GM19043 (cell line): ENCODE measurements at regions not wholly inside any gene's neighbourhood (a gene's known extent, or its start where the extent isn't known, plus 50 kb on each side); places are given as distances from the start of the nearest gene placed in this dataset.
"Not testable (repeated sequence)": the region's sequence is repeated elsewhere in the genome, so short reads cannot be mapped to it uniquely, and the experiment has no call there.

Experiments
- ATAC-seq: cut with Tn5 transposase; IDR thresholded peaks from one replicate; pipeline ENCODE4 v1.9.1; 2021; ENCODE audit warnings: low read depth; ENCODE audit not compliant: unreplicated experiment

DNA sequence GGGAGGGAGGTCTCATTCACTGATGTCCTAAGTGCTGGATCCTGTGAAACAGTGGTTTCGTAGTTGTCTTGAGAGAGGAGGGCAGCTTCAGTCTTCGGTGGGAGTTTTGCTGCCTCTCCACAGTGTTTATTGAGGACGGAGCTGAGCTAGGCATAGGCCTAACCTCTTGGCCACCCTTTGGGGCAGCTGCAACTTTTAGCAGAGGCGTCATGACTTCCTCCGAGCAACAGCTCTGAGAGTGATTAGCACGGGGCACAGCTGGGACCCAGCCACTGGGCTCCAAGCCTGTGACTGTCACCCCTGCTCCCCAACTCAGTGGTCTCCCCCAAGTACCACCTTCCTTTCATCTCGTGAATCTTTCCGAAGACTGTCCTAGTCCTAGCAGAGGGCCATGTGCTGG is 139.9 kb upstream of the NCOR2 start:
- no peak for ATAC-seq

DNA sequence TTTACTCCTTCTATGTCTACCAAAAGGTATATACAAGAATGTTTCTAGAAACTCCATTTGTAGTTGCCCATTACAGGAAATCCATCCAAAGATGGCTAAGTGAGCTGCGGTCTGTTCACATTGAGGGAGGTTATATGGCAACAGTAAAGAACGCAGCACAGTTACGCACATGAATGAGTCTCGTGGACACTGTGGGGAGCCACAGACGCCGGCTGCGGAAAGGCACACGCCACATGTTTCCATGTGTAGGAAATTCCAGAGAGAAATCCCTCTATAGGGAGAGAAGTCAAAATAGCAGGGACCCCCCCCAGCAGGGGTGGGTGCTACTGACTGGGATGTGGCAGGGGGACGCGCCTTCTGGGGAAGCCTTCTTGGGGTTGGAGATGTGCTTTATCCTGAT is 139.0 kb upstream of the NCOR2 start:
- ATAC-seq = no peak

DNA sequence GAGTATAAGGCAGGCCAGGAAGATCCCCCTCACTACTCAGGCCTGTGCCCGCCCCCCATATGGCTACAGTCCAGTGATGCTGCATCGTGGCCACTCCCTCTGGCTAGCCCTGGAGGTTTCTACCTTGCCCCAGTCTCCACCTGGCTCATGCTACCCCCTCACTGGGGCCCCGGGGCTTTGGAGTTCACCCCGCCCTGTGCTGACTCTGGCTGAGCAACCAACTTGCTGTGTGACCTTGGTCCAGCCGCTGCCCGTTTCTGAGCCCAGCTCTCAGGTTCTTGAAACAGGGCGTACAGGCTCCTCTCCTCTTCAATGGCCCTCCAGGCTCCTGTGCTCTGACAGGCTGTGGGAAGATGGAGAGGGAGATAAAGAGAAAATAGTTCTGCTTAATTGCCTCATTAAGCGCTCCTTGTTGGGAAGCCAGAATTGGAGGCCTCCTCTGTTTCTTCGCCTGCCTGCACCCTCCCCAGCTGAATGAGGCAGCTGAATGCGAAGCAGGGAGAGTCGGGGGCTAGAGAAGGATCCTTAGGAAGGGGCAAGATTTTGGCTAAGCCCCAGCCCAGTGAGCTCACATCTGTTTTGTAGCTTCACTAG is 138.2 kb upstream of the NCOR2 start:
- ATAC-seq = no peak

DNA sequence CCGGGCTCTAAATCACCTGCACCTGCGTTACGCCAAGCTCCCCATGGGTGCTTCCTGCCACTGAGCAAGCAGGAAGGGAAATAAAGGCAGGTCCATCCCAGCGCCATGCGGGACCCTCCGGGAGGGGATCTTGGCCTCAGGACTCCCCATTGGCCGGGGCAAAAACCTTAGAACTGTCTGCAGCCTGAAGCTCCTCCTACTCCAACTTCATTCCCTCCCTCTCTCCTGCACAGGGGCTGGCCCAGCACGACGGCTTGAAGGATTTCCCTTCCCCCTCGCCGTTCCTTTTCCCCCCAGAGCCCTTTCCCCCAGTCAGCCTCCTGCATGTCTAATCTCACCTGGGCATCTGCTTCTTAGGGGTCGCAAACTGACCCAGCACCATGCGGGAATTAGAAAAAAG is 137.2 kb upstream of the NCOR2 start:
- no peak for ATAC-seq

DNA sequence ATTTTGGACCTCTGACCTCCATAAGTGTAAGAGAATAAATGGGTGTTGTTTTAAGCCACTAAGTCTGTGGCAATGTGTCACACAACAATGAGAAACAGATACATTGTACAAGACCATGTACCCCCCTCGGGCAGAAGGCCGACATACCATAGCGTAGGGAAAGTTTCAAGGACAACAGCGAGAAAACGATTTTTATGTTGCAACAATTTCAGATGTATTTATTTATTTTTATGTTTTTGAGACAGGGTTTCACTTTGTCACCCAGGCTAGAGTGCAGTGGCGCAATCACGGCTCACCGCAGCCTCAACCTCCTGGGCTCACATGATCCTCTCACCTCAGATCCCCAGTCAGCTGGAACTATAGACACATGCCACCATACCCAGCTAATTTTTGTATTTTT is 136.4 kb upstream of the NCOR2 start:
- ATAC-seq = no peak

DNA sequence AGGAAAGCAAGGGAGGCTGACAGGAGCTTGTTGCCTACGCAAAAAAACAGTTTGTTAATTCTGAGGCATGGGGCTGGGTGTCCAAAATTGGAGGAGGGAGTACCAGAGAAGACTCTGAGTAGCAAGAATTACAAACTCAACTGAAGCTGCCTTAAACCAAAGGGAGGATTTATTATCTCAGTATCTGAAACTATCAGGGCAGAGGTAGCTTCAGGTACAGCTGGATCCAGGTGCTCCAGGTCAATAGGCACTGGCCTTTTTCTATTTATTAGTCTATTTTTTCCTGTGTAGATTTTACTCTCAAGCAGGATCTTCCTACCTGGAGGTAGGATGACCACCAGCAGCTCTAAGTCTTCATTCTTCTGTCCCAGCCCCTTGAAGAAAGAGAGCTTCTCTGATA is 135.3 kb upstream of the NCOR2 start:
- no peak for ATAC-seq

DNA sequence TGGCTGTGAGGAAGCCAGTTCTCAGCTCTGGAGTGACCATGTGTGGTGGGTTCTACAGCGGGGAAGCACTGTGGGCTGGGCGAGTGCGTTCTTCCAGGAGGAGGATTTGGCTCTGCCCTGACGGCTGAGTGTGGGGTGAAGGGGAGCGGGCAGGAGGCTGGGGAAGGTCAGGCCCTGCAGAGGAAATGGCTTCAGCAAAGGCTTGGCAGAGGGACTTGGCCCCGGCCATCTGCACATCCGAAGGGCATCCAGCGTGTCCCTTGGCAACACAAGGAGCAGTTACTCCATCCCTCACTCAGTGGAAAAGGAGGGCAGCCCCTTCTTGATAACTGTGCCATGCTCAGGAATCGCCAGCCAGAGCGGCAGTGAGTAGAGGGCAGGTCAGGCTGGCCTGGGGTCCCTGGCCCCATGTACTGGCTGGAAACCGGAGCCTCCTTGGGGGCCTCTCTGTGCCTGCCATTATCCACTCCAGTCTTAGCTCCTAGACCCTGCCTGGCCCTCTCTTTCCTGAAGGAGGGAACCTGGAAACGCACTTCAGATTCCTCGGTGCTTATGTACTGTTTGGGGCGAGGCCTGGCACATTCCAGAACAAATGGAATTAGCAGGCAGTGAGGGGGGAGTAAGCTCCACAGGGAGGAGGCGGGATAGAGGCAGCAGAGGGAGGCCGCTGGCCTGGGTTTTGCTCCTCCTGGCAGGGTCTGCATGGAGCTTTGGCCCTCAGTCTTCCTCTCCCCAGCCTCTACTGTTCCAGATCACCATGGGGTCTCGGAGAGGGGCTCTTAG is 133.6 kb upstream of the NCOR2 start:
- no peak for ATAC-seq

DNA sequence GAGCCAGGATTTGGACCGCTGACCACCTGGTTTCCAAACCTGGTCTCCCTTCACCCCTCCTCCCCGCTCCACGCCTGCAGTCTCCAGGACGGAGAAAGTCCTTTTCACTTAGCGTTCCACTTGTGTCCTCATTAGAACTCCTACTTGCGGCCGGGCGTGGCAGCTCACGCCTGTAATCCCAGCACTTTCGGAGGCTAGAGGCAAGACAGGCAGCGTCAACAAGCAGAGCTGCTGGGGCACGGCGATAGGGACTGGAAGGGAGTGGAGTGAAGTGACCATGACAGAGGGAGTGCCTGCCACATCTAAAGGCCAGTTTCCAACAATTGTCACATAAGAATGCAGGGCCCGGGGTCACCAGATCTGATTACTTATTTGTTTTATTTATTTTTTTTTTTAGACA is 132.5 kb upstream of the NCOR2 start:
- ATAC-seq = no peak

DNA sequence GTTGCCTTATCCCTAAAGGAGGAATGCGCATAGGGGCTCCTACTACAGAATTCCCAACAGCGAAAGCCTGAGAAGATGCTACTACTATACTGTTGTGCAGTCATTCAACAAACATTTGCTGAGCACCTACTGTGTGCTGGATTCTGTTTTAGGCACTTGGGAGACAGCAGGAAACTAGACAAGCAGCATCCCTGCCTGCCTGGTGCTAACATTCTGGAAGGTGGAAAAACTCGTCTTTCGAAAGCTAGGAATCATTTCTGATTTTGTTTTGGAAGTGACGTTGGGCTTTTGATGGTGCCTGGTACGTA is 131.5 kb upstream of the NCOR2 start:
- no peak for ATAC-seq

DNA sequence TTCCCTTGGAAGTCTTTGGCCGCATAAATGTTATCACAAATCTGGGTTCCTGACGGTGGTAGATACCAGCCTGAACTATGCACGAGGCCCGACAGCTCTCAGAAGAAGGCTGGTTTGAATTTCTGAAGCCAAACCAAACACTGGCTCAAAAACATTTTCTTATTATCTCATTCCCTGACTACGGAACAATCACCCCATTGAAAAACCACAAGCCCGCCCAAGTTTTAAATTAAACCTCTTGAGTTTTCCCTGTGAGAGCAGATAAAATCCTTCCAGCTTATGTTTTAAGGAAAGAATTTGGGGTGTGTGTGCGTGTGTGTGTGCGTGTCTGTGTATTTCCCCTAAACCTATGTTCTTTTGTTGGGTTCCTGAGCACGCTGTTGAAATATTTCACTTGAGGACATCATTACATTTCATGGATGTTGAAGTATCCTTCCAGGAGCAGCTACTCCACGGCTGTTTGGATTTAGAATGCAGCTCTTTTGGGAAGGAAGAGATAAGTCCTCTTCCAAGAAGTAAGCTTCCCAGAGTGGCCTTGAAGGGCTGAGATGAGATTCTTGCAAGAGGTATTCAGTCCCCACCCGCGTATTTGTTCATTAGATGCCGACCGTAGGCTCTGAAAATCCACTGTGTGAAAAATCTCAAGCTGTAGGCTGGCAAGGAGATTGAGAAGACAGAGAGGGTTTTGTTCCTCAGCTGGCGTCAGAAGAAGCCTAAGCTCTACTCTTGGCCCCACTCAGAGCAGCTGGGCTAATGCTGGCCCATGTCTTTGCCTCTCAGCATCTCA is 131.0 kb upstream of the NCOR2 start:
- no peak for ATAC-seq

DNA sequence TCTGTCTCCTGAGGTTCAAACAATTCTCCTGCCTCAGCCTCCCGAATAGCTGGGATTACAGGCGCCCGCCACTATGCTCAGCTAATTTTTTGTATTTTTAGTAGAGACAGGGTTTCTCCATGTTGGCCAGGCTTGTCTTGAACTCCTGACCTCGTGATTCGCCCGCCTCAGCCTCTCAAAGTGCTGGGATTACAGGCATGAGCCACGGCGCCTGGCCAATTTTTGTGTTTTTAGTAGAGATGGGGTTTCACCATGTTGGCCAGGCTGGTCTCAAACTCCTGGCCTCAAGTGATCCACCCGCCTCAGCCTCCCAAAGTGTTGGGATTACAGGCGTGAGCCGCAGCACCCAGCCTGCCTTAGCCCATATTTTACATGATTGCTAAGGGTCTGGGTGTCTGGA is 130.3 kb upstream of the NCOR2 start:
- ATAC-seq = not testable (repeated sequence)

DNA sequence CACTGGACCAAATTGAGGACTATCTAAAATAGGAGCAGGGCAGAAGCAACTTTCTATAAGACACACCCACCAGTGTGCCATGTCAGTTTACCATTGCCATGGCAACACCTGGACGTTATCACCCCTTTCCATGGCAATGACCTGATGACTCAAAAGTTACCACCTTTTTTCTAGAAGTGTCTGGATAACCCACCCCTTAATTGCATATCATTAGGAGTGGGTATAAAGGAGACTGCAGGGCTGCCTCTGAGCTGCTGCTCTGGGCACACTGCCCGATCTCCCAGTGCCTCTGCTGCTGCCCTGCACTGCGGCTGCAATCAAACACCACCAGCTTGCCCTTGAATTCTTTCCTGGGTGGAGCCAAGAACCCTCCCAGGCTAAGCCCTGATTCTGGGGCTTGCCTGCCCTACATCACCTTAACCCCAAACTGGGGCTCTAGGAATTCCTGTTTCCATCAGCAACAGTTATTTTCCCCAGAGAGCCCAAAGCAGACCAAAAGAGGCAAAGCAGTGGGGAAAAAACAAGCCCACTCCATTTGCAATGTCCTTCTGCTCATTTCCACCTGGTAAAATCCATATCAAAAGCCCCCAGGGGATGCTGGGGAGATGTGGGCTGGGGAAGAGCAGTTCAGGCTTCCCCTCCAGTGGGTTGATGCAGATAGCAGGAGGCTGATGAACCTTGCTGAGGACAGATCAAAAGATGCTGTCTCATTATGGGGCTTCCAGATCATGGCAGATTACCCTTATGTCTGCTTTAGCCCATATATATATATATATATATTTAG is 129.5 kb upstream of the NCOR2 start:
- ATAC-seq = no peak

DNA sequence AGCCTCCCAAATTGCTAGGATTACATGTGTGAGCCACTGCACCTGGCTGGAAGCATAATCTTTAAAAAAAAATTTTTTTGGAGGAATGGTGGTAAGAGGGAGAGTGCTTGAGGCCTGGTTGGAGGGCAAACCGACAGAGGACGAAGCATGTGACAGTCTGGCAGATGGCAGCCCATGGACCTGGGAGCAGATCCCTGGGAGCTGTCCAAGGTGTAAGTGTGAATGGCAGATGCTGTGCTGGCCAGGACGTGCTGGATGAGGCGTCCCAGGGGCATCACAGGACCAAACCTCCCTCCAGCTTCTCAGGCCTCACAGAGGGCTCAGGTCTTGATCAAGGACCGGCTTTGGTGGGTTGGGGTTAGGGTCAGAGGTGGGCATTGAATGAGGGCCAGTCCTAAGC is 128.4 kb upstream of the NCOR2 start:
- no peak for ATAC-seq

DNA sequence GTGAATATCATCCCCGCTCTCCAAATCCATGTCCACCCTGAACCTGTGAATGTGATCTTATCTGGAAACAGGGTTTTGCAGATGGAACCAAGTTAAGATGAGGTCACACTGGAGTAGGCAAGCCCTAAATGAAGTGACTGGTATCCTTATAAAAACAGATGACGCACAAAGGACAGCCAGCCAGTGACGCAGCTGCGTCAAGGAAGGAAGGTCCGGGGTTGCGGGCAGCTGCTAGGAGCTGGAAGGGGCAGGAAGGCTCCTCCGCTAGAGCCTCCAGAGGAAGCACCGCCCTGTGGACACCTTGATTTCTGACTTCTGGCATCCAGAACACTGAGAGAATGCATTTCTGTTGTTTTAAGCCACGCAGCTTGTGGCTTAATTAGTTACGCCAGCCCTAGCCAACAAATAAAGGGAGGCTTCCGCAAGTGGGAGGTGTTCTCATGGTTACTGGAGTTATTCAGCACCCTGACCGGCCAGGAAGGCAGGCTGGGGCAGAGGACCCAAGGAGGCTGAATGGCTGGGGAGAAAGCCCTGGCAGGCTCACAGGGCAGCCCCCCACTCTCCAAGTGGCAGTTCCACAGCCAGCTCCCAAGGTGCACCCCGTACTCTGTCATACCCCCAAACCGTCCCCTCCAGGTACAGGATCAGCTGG is 127.6 kb upstream of the NCOR2 start:
- ATAC-seq = no peak

DNA sequence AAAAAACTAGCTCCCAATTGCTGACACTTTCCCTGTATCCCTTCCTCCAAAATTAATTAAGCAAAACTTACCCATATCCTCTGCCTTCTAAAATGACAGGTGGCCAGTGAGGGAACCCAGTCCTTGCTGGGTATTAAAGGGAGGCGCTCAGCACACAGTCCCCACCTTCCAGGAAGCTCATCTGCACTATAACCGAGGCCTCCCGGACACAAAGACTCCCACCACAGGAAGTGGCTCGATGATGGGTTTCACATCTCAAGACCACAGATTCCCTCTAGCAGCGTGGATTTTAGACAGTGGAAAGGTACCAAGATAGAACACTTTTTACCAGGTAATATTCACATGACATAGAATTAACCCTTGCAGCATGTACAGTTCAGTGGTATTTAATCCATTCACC is 126.8 kb upstream of the NCOR2 start:
- ATAC-seq = no peak

DNA sequence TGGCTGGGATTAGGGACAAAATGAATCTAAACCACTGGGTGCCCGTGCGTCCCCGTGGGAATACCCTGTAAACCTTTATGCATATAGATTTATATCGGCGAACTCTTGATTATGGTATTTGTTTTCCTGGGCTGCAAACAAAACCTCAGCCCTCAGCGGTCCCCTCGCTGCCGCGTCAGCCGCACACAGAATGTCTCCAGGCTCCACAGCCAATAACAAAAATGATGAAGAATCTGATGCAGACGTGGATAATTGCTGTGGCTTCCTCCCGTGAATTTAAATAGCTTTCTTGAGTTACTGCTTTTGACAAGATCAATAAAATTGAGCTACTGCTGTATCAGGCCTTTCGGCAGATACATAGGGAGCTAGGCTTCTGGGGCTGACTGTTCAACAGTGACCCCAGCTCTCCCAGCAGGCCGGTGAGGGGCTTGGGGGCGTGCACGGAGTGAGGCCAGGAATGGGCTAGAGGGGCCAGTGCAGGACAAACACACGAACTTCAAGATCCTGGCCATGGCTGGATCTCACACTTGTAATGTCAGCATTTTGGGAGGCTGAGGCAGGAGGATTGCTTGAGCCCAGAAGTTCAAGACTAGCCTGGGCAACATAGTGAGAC is 125.8 kb upstream of the NCOR2 start:
- ATAC-seq = no peak

DNA sequence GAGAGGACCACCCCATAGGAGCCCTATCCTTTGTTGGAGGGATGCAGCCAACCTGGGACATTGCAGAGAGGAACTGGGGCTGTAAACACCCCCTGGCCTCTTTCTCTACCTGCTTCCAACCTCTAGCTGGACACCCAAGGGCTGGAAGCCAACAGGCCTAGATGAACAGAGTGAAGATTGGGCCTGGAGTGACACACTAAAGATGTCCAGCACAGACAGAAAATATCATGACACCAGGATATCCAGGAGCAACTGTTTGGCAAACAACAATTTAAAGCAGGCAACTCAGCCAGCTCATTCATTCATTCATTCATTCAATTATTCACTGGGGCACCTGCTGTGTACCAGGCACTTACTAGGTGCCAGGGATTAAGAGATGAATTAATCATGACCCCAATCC is 125.0 kb upstream of the NCOR2 start:
- ATAC-seq = no peak

DNA sequence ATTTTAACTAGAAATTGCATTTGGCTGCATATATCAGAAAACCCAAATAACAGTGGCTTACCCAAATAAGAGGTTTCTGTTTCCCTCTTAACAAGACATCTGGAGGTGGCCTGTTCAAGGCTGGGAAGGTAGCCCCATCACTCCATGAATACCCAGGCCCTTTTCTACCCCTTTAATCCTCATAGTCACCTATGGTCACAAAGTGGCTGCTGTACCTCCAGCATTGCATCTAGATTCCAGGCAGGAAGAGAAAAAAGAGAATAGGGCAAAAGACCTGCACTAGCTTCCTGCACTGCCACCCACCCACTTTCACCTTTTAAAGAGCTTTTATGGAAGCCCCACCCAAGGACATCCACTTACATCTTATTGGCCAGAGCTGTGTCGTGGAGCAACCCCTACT is 124.0 kb upstream of the NCOR2 start:
- ATAC-seq = no peak

DNA sequence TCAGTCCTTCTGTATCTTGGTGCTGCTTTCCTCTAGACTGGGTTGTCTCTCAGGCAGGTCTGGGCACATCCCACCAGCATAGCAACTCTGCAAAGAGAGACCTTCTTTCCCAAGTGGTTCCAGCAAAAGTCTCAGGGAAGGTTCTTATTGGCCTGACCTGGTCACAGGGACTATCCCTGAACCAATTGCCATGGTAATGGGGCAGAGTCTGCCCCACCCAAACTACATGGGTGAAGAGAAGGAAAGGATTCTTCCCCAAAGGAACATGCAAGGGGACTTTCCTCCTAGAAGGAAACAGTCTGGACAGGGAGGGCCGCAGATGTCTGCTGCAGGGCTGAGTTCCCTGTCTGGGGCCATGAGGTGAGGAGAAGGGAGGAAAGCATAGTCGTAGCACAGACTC is 122.2 kb upstream of the NCOR2 start:
- no peak for ATAC-seq

DNA sequence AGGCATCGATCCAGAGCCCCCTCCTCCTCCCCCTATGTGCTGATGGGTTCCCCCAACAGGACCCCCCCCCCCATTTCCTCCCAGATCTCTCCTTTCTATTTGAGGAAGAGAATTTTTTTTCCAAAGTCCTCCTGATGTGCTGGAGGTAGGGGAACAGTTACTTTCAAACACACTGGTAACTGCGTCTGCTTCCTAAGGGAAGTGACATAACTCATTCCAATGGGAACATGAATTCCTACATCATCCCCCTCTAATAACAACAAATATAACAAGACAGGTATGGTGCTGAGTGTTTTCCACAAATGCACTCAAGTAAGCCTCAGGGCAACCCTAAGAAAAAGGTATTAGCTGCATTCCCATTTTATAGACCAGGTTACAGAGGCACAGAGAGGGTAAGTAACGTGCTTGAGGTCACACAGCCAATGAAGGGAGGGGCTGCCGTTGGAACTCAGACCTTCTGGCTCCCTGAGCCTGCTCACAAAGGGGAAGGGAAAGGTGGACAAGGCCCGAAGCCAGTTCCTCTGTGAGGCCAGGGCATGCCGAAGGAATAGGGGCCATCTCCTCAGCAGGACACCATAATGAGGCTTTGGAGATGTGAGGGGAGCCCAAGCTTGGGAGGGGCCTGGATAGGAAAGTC is 121.1 kb upstream of the NCOR2 start:
- no peak for ATAC-seq
